ENCODE measurements at regions not wholly inside any gene's neighbourhood (a gene's known extent, or its start where the extent isn't known, plus 50 kb on each side); places are given as distances from the start of the nearest gene placed in this dataset.

- TF ChIP-seq POLR2A (IDR thresholded peaks at IDR 0.05; ENCODE audit: low read length) (no peak), GATA1 (IDR thresholded peaks at IDR 0.05; ENCODE audit: low read depth, low read length) (no peak)
These were observed 421.1 kb downstream of the KLF5 start for GRCh38 chr13:73479856-73480255.
